Testis (tissue), 2 donors: ENCODE measurements at regions not wholly inside any gene's neighbourhood (a gene's known extent, or its start where the extent isn't known, plus 50 kb on each side); places are given as distances from the start of the nearest gene placed in this dataset.

Experiments used
- DNase-seq: peaks from one replicate; pipeline ENCODE4 v3.0.0-alpha.2; 2019
- H3K27ac ChIP-seq, 2 donors: fragments of 200-600 bp; sonication (generic); one replicate each; pipeline ENCODE4 v1.5.1; 2019
- H3K27me3 ChIP-seq: fragments of 200-600 bp; sonication (generic); one replicate; pipeline ENCODE4 v1.5.1; 2019
- H3K36me3 ChIP-seq: fragments of 200-600 bp; sonication (generic); one replicate; pipeline ENCODE4 v1.5.1; 2017; ENCODE audit warnings: low read depth; ENCODE audit errors: missing control alignments
- H3K4me1 ChIP-seq: fragments of 200-600 bp; sonication (generic); one replicate; pipeline ENCODE4 v1.5.1; 2019
- H3K4me3 ChIP-seq, 2 donors: fragments of 200-600 bp; sonication (generic); one replicate each; pipeline ENCODE4 v1.5.1; 2017 to 2019
- H3K9me3 ChIP-seq: fragments of 200-600 bp; sonication (generic); one replicate; pipeline ENCODE4 v1.5.1; 2017
- CTCF ChIP-seq, 3 experiments: fragments of 450-650 bp in 2 of 3; fragments of 200-600 bp in 1 of 3; sonication (generic) in 1 of 3; IDR thresholded peaks; one replicate each; pipeline ENCODE4 v1.5.1; 2016 to 2019; ENCODE audit warnings: antibody characterized with exemption in 3 of 3, mild to moderate bottlenecking in 2 of 3, moderate library complexity in 1 of 3
- POLR2A ChIP-seq: fragments of 450-650 bp; IDR thresholded peaks from one replicate; pipeline ENCODE4 v1.6.1; 2017; ENCODE audit warnings: antibody characterized with exemption, mild to moderate bottlenecking, moderate library complexity
- WGBS, 2 donors: methylation state at CpG; one replicate each; pipeline ENCODE4 v1.1.5; 2018; 5-methylcytosine and 5-hydroxymethylcytosine counted together
- intact Hi-C: fragments of 100-400 bp; cut with DNase I; formaldehyde crosslinking; loops from one replicate; pipeline ENCODE4 v1.15.1; 2023; ENCODE audit warnings: low total_unique reads

GRCh38 chr3:197408177-197408957 is 110.0 kb upstream of the DLG1 start:
- Histone ChIP-seq H3K9me3 (no peaks in the 10 kb centered on the region), H3K36me3 (no peaks in the 10 kb centered on the region), H3K27ac (no peak overlapping the region), H3K4me1 (no peaks in the 10 kb centered on the region), H3K27me3 (no peaks in the 10 kb centered on the region), H3K4me3 (no peak overlapping the region)
- no peak for TF ChIP-seq POLR2A
- TF ChIP-seq CTCF (IDR thresholded peaks at IDR 0.05): no peak
- 84 to 87% methylated on average over 9 of the region's 9 CpGs for WGBS, 2 donors
- DNase-seq: no peak
- intact Hi-C loops: no loop called here

GRCh38 chr3:197407526-197407925 is 109.1 kb upstream of the DLG1 start:
- Histone ChIP-seq H3K4me3 (no peak overlapping the region), H3K36me3 (no peaks in the 10 kb centered on the region), H3K27ac (no peak overlapping the region), H3K4me1 (no peaks in the 10 kb centered on the region), H3K27me3 (no peaks in the 10 kb centered on the region), H3K9me3 (no peaks in the 10 kb centered on the region)
- DNase-seq: no peak
- intact Hi-C loops: no loop called here
- 49 to 100% methylated on average over 3 of the region's 3 CpGs for WGBS, 2 donors
- TF ChIP-seq CTCF (IDR thresholded peaks at IDR 0.05) (no peak), POLR2A (no peak)

GRCh38 chr3:197407053-197407452 is 108.6 kb upstream of the DLG1 start:
- Histone ChIP-seq H3K9me3 (no peaks in the 10 kb centered on the region), H3K36me3 (no peaks in the 10 kb centered on the region), H3K27me3 (no peaks in the 10 kb centered on the region), H3K4me1 (no peaks in the 10 kb centered on the region), H3K4me3 (no peak overlapping the region), H3K27ac (no peak overlapping the region)
- intact Hi-C loops: no loop called here
- 74 to 94% methylated on average over 14 to 15 of the region's 15 CpGs for WGBS, 2 donors
- DNase-seq: no peak
- TF ChIP-seq POLR2A: no peak
- no peak for TF ChIP-seq CTCF (IDR thresholded peaks at IDR 0.05)

GRCh38 chr3:197406266-197406665 is 107.9 kb upstream of the DLG1 start:
- H3K36me3 ChIP-seq: no peaks in the 10 kb centered on the region
- intact Hi-C loops: no loop called here
- no peaks in the 10 kb centered on the region for H3K4me1 ChIP-seq
- H3K27me3 ChIP-seq: no peaks in the 10 kb centered on the region
- no peaks in the 10 kb centered on the region for H3K9me3 ChIP-seq
- H3K27ac ChIP-seq: no peak overlapping the region
- TF ChIP-seq POLR2A (no peak), CTCF (IDR thresholded peaks at IDR 0.05) (no peak)
- no peak overlapping the region for H3K4me3 ChIP-seq
- 59 to 65% methylated on average over 7 of the region's 7 CpGs for WGBS, 2 donors
- DNase-seq: no peak

GRCh38 chr3:197404754-197405153 is 106.3 kb upstream of the DLG1 start:
- Histone ChIP-seq H3K36me3 (no peaks in the 10 kb centered on the region), H3K27ac (no peak overlapping the region), H3K4me1 (no peaks in the 10 kb centered on the region), H3K27me3 (no peaks in the 10 kb centered on the region), H3K4me3 (no peak overlapping the region), H3K9me3 (no peaks in the 10 kb centered on the region)
- 89% methylated on average over 7 of the region's 7 CpGs for WGBS, 2 donors
- intact Hi-C loops: no loop called here
- DNase-seq: no peak
- TF ChIP-seq POLR2A (no peak), CTCF (IDR thresholded peaks at IDR 0.05) (no peak)
